ENCODE measurements at regions not wholly inside any gene's neighbourhood (a gene's known extent, or its start where the extent isn't known, plus 50 kb on each side); places are given as distances from the start of the nearest gene placed in this dataset.

- no peak for TF ChIP-seq POLR2AphosphoS5 (IDR thresholded peaks at IDR 0.05; ENCODE audit: low read depth, low read length)
- TF ChIP-seq POLR2A (IDR thresholded peaks at IDR 0.05; ENCODE audit: low read depth, low read length), result no peak
These were observed 123.3 kb upstream of the DUSP22 start for GRCh38 chr6:168865-169455.

Measured in GM12891 (cell line).